Panc1 (cell line): ENCODE measurements at regions not wholly inside any gene's neighbourhood (a gene's known extent, or its start where the extent isn't known, plus 50 kb on each side); places are given as distances from the start of the nearest gene placed in this dataset.

Experiments used
- ATAC-seq: fragments of 200-7000 bp; cut with Tn5 transposase; 2 replicates; pipeline ENCODE4 v1.9.1; 2020; ENCODE audit warnings: mild to moderate bottlenecking, moderate library complexity
- BruUV-seq: library from RNA; stranded (reverse); fragments of 400-500 nt; replicated peaks from 2 replicates; lab custom pipeline; 2021; lab: Mats Ljungman, UMichigan
- CTCF ChIA-PET: fragments of 300-600 bp; sonication (Branson Sonifier 250); formaldehyde crosslinking; loops from one replicate; lab custom pipeline; 2022; ENCODE audit warnings: antibody characterized with exemption; lab: Charles Lee
- POLR2A ChIA-PET: fragments of 300-600 bp; sonication (Branson Sonifier 250); formaldehyde crosslinking; loops from one replicate; lab custom pipeline; 2022; ENCODE audit warnings: antibody characterized with exemption; lab: Charles Lee
- DNase-seq: peaks from one replicate; pipeline ENCODE4 v3.0.0-alpha.2; 2010; ENCODE audit warnings: low read depth, low spot score
- H3K27ac ChIP-seq: 2 replicates; pipeline ENCODE4 v1.5.1; 2011; ENCODE audit warnings: mild to moderate bottlenecking, low read length, inconsistent platforms
- H3K27me3 ChIP-seq: fragments of 200-500 bp; sonication (Bioruptor generic); 2 replicates; pipeline ENCODE4 v1.6.0; 2014; ENCODE audit warnings: low read length, inconsistent platforms; ENCODE audit not compliant: control insufficient read depth, insufficient read depth
- H3K36me3 ChIP-seq: fragments of 200-500 bp; sonication (Bioruptor generic); 2 replicates; pipeline ENCODE4 v1.5.1; 2014; ENCODE audit warnings: inconsistent platforms, mild to moderate bottlenecking, low read length, moderate library complexity; ENCODE audit not compliant: control insufficient read depth, insufficient read depth
- H3K4me1 ChIP-seq: 2 replicates; pipeline ENCODE4 v1.5.1; 2011; ENCODE audit warnings: inconsistent platforms, mild to moderate bottlenecking, low read length, moderate library complexity; ENCODE audit not compliant: control insufficient read depth, insufficient read depth
- H3K4me3 ChIP-seq, 2 experiments: 2 replicates each; pipeline ENCODE4 v1.5.1; 2011 to 2012; ENCODE audit warnings: low read depth in 2 of 2, low read length in 2 of 2, mild to moderate bottlenecking in 2 of 2, inconsistent platforms in 1 of 2, moderate library complexity in 1 of 2
- H3K9me3 ChIP-seq: fragments of 200-500 bp; sonication (Bioruptor generic); 2 replicates; pipeline ENCODE4 v1.5.1; 2014; ENCODE audit warnings: low read depth, mild to moderate bottlenecking, inconsistent platforms, low read length, moderate library complexity; ENCODE audit not compliant: control insufficient read depth, insufficient read depth
- CTCF ChIP-seq: fragments of 450-650 bp; IDR thresholded peaks from 2 replicates; pipeline ENCODE4 v1.5.1; 2017; ENCODE audit warnings: mild to moderate bottlenecking
- POLR2AphosphoS5 ChIP-seq: IDR thresholded peaks from 2 replicates; pipeline ENCODE4 v1.6.1; 2012; ENCODE audit warnings: mild to moderate bottlenecking, low read depth, low read length, moderate library complexity
- REST ChIP-seq, 2 experiments: IDR thresholded peaks; 2 replicates each; pipeline ENCODE4 v1.6.1; 2011 to 2012; ENCODE audit warnings: low read depth in 2 of 2, control low read depth in 1 of 2, low read length in 1 of 2, mild to moderate bottlenecking in 1 of 2, moderate library complexity in 1 of 2; ENCODE audit not compliant: insufficient read depth in 1 of 2
- SIN3A ChIP-seq: IDR thresholded peaks from 2 replicates; pipeline ENCODE4 v1.6.1; 2012; ENCODE audit warnings: low read depth, mild to moderate bottlenecking, low read length, moderate library complexity, borderline replicate concordance; ENCODE audit not compliant: insufficient read depth
- TCF7L2 ChIP-seq: IDR thresholded peaks from 2 replicates; pipeline ENCODE4 v1.6.1; 2011; ENCODE audit warnings: mild to moderate bottlenecking, low read depth, low read length, inconsistent platforms
- in situ Hi-C: cut with HindIII; loops from 2 replicates; pipeline ENCODE4 v1.10.0; 2016; ENCODE audit warnings: low sequenced_read_pairs, low pct_unique_long_range_greater_than_20kb
- intact Hi-C: fragments of 100-400 bp; cut with micrococcal nuclease; formaldehyde crosslinking; loops from one replicate; pipeline ENCODE4 v1.10.0; 2022; ENCODE audit not compliant: unreplicated experiment

- no peak for TF ChIP-seq SIN3A
- TF ChIP-seq TCF7L2: no peak
- no peak for TF ChIP-seq POLR2AphosphoS5
- TF ChIP-seq REST (IDR thresholded peaks at IDR 0.05; ENCODE audit: insufficient read depth in 1 of 2, low read depth in 2 of 2, low read length in 1 of 2): no peak
- no peak for TF ChIP-seq CTCF
These were observed 113.6 kb upstream of the FER start for GRCh38 chr5:108634010-108634616.

GRCh38 chr5:108629779-108630528 is 117.7 kb upstream of the FER start:
- in situ Hi-C loops: no loop called here
- intact Hi-C loops: no loop called here
- no TSS peak for BruUV-seq
- Histone ChIP-seq H3K4me1 (no peaks in the 10 kb centered on the region), H3K9me3 (no peaks in the 10 kb centered on the region), H3K27ac (no peak overlapping the region), H3K36me3 (no peaks in the 10 kb centered on the region), H3K4me3 (no peak overlapping the region), H3K27me3 (no peaks in the 10 kb centered on the region; the same call in 1 of the 2 replicates)
- DNase-seq: no peak
- CTCF ChIA-PET: interaction anchor here (0.6 kb wide), 1 partner anchor 646 kb away, joined by 7 read pairs; no protein-coding TSS in a partner anchor
- TF ChIP-seq REST (IDR thresholded peaks at IDR 0.05; ENCODE audit: insufficient read depth in 1 of 2, low read depth in 2 of 2, low read length in 1 of 2): no peak
- no peak for TF ChIP-seq TCF7L2
- TF ChIP-seq POLR2AphosphoS5: no peak
- TF ChIP-seq CTCF: no peak
- TF ChIP-seq SIN3A: no peak
- ATAC-seq: no peak
- POLR2A ChIA-PET: no interaction called here

More at GRCh38 chr5:108634010-108634616, 113.6 kb upstream of the FER start:
- no peak overlapping the region for H3K4me3 ChIP-seq
- no peak for ATAC-seq
- in situ Hi-C loops: no loop called here
- ChIA-PET POLR2A (no interaction called here), CTCF (no interaction called here)
- H3K4me1 ChIP-seq: no peaks in the 10 kb centered on the region
- H3K36me3 ChIP-seq: no peaks in the 10 kb centered on the region
- intact Hi-C loops: no loop called here
- H3K27ac ChIP-seq: no peak overlapping the region
- DNase-seq: no peak
- no peaks in the 10 kb centered on the region for H3K27me3 ChIP-seq
- BruUV-seq: no TSS peak
- H3K9me3 ChIP-seq: no peaks in the 10 kb centered on the region
